Thoracic aorta (tissue), 2 donors: ENCODE measurements at regions not wholly inside any gene's neighbourhood (a gene's known extent, or its start where the extent isn't known, plus 50 kb on each side); places are given as distances from the start of the nearest gene placed in this dataset.

Experiments
- ATAC-seq: fragments of 150-250 bp; one replicate; pipeline ENCODE4 v1.8.0; 2017; ENCODE audit warnings: low read depth; ENCODE audit not compliant: insufficient number of reproducible peaks, low FRiP score
- DNase-seq: peaks from one replicate; pipeline ENCODE4 v3.0.0-alpha.2; 2020; ENCODE audit warnings: low spot score
- H3K27ac ChIP-seq, 2 donors: fragments of 200-600 bp; sonication (generic); 1 replicate in 1 of 2; 2 replicates in 1 of 2; pipeline ENCODE4 v1.5.1; 2016; ENCODE audit warnings: mild to moderate bottlenecking in 2 of 2, moderate library complexity in 2 of 2
- H3K27me3 ChIP-seq: fragments of 200-600 bp; sonication (generic); replicated peaks from 2 replicates; pipeline ENCODE4 v1.6.0; 2016; ENCODE audit warnings: mild to moderate bottlenecking; ENCODE audit not compliant: insufficient read depth
- H3K36me3 ChIP-seq: fragments of 200-600 bp; sonication (generic); one replicate; pipeline ENCODE4 v1.5.1; 2016
- H3K4me1 ChIP-seq, 2 donors: fragments of 200-600 bp; sonication (generic); 1 replicate in 1 of 2; 2 replicates in 1 of 2; pipeline versions ENCODE4 v1.5.1 to v1.6.0; 2016; ENCODE audit warnings: low read depth in 2 of 2, mild to moderate bottlenecking in 1 of 2; ENCODE audit not compliant: control insufficient read depth in 1 of 2
- H3K4me3 ChIP-seq: fragments of 200-600 bp; sonication (generic); 2 replicates; pipeline ENCODE4 v1.5.1; 2016; ENCODE audit warnings: mild to moderate bottlenecking
- H3K9me3 ChIP-seq: fragments of 200-600 bp; sonication (generic); 2 replicates; pipeline ENCODE4 v1.5.1; 2016
- TF ChIP-seq, protein P1 (sequence below): fragments of 200-600 bp; sonication (generic); IDR thresholded peaks from one replicate; pipeline ENCODE4 v1.5.1; 2019; ENCODE audit warnings: antibody characterized with exemption

- no peaks in the 10 kb centered on the region for H3K9me3 ChIP-seq
- no peak for DNase-seq
- H3K4me1 ChIP-seq = peaks cover 0 to 12% of the 10 kb centered on the region in 2 donors
- TF ChIP-seq, protein P1, sequence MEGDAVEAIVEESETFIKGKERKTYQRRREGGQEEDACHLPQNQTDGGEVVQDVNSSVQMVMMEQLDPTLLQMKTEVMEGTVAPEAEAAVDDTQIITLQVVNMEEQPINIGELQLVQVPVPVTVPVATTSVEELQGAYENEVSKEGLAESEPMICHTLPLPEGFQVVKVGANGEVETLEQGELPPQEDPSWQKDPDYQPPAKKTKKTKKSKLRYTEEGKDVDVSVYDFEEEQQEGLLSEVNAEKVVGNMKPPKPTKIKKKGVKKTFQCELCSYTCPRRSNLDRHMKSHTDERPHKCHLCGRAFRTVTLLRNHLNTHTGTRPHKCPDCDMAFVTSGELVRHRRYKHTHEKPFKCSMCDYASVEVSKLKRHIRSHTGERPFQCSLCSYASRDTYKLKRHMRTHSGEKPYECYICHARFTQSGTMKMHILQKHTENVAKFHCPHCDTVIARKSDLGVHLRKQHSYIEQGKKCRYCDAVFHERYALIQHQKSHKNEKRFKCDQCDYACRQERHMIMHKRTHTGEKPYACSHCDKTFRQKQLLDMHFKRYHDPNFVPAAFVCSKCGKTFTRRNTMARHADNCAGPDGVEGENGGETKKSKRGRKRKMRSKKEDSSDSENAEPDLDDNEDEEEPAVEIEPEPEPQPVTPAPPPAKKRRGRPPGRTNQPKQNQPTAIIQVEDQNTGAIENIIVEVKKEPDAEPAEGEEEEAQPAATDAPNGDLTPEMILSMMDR = no peak
- ATAC-seq = no peak
- no peak overlapping the region for H3K27ac ChIP-seq
- no peaks in the 10 kb centered on the region for H3K36me3 ChIP-seq
- H3K27me3 ChIP-seq = no peaks in the 10 kb centered on the region
- H3K4me3 ChIP-seq = no peak overlapping the region
Observed at GRCh38 chr12:91677556-91677955, 468.1 kb downstream of the BTG1 start.

DNA sequence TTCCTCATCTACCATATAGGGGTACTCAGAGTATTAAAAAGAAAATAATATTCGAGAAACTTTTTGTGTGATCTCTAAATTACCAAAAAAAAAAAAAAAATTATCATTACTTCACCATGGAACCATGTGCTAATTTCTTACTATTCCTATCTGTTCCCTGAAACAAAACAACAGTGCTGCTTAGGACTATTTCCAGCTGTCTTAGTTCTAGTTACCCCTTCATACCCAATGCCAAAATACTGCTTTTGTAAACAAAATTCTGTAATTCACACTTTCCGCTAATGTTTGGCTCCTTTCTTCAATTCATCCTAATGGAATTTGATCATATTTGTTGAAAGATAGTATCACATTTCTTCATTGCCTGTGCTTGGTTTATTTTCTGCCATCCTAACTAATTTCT, 470.2 kb downstream of the BTG1 start:
- Histone ChIP-seq H3K4me1 (peaks cover 0 to 12% of the 10 kb centered on the region in 2 donors), H3K27me3 (no peaks in the 10 kb centered on the region), H3K4me3 (no peak overlapping the region), H3K9me3 (no peaks in the 10 kb centered on the region), H3K27ac (no peak overlapping the region), H3K36me3 (no peaks in the 10 kb centered on the region)
- TF ChIP-seq, protein P1 = no peak
- DNase-seq = no peak
- ATAC-seq = no peak

GRCh38 chr12:91672130-91672529, 473.5 kb downstream of the BTG1 start:
- TF ChIP-seq, protein P1 = no peak
- DNase-seq (no peak), ATAC-seq (no peak)
- H3K27me3 ChIP-seq = no peaks in the 10 kb centered on the region
- H3K4me3 ChIP-seq = no peak overlapping the region
- H3K9me3 ChIP-seq = no peaks in the 10 kb centered on the region
- no peaks in the 10 kb centered on the region for H3K36me3 ChIP-seq
- H3K27ac ChIP-seq = no peak overlapping the region
- peaks cover 0 to 12% of the 10 kb centered on the region in 2 donors for H3K4me1 ChIP-seq

DNA sequence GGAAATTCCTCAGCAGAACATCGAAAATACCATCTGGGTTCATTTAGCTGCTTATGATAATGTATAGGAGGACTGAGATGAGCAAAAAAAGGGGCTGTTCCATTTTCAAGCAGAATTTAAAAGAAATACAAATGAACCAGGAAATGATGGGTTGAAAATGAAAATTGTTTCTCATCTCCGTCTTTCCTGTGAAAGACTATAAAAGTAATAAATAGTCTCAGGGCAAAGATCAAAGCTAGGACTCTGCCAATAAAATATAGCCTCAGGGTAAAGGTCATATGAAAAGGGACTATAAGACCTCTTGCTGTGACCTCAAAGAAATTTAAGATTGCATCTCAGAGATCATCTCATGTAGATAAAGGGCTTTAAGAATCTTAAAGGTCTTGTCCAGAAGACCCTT, 478.0 kb downstream of the BTG1 start:
- no peaks in the 10 kb centered on the region for H3K9me3 ChIP-seq
- H3K4me3 ChIP-seq = no peak overlapping the region
- no peak for ATAC-seq
- H3K27ac ChIP-seq = no peak overlapping the region
- peaks cover 8 to 11% of the 10 kb centered on the region in 2 donors for H3K4me1 ChIP-seq
- TF ChIP-seq, protein P1 = no peak
- DNase-seq = no peak
- no peaks in the 10 kb centered on the region for H3K36me3 ChIP-seq
- no peaks in the 10 kb centered on the region for H3K27me3 ChIP-seq

- no peak for ATAC-seq
- peaks cover 10 to 19% of the 10 kb centered on the region in 2 donors for H3K4me1 ChIP-seq
- no peak overlapping the region for H3K27ac ChIP-seq
- H3K36me3 ChIP-seq = no peaks in the 10 kb centered on the region
- H3K9me3 ChIP-seq = no peaks in the 10 kb centered on the region
- TF ChIP-seq, protein P1 = no peak
- no peak overlapping the region for H3K4me3 ChIP-seq
- no peaks in the 10 kb centered on the region for H3K27me3 ChIP-seq
- no peak for DNase-seq
Observed at GRCh38 chr12:91663744-91664143, 481.1 kb upstream of the DCN start.
